HepG2 (cell line): ENCODE measurements at regions not wholly inside any gene's neighbourhood (a gene's known extent, or its start where the extent isn't known, plus 50 kb on each side); places are given as distances from the start of the nearest gene placed in this dataset.

Experiments
- ATAC-seq: fragments of 200-7000 bp; cut with Tn5 transposase; 3 replicates; pipeline ENCODE4 v1.9.1; 2020; ENCODE audit warnings: mild to moderate bottlenecking, moderate library complexity
- BruUV-seq: library from RNA; stranded (reverse); fragments of 400-500 nt; replicated peaks from 2 replicates; lab custom pipeline; 2021; lab: Mats Ljungman, UMichigan
- CTCF ChIA-PET: fragments of 300-600 bp; formaldehyde crosslinking; extraction: SDS; loops from one replicate; lab custom pipeline; 2021; ENCODE audit warnings: low total read pairs, inconsistent platforms, low intra/inter-chr PET ratio; lab: Yijun Ruan, JAX
- POLR2A ChIA-PET: fragments of 350-600 bp; sonication (Branson Sonifier 250); formaldehyde crosslinking; loops from one replicate; lab custom pipeline; 2020; ENCODE audit warnings: antibody characterized with exemption, inconsistent platforms; lab: Yijun Ruan, JAX
- DNase-seq: peaks from one replicate; pipeline ENCODE4 v3.0.0-alpha.2; 2015; ENCODE audit warnings: low spot score
- FAIRE-seq: peaks from 3 replicates; lab custom pipeline; 2011; peaks lifted over from hg19 to GRCh38; lab: Jason Lieb, UNC
- H2AFZ ChIP-seq: one replicate; pipeline ENCODE4 v1.6.1; 2011; ENCODE audit warnings: low read length, inconsistent platforms
- H3K27ac ChIP-seq: fragments of 300-600 bp; 3 replicates; pipeline ENCODE4 v1.8.0; 2011; ENCODE audit warnings: mixed run types, mild to moderate bottlenecking, mixed read lengths, low read length, inconsistent platforms; ENCODE audit not compliant: insufficient read depth; ENCODE audit errors: extremely low read length
- H3K27me3 ChIP-seq, 2 experiments: fragments of 200-600 bp in 1 of 2; 2 replicates in 1 of 2; 3 replicates in 1 of 2; pipeline versions ENCODE4 v1.6.0 to v1.8.0; 2011; ENCODE audit warnings: low read length in 2 of 2, mild to moderate bottlenecking in 2 of 2, moderate library complexity in 2 of 2, inconsistent platforms in 1 of 2; ENCODE audit not compliant: insufficient read depth in 2 of 2, control insufficient read depth in 1 of 2
- H3K36me3 ChIP-seq, 2 experiments: fragments of 200-600 bp in 1 of 2; replicated peaks in 1 of 2; 2 replicates in 1 of 2; 3 replicates in 1 of 2; pipeline versions ENCODE4 v1.5.1 to v1.8.0; 2011; ENCODE audit warnings: low read length in 2 of 2, inconsistent platforms in 1 of 2; ENCODE audit not compliant: insufficient read depth in 2 of 2, control insufficient read depth in 1 of 2
- H3K4me1 ChIP-seq: 2 replicates; pipeline ENCODE4 v1.5.1; 2012; ENCODE audit warnings: low read length, inconsistent platforms; ENCODE audit not compliant: insufficient read depth
- H3K4me2 ChIP-seq: 2 replicates; pipeline ENCODE4 v1.6.0; 2011; ENCODE audit warnings: low read depth, low read length, inconsistent platforms
- H3K4me3 ChIP-seq, 3 experiments: fragments of 200-600 bp in 1 of 3; sonication (generic), shearing (Covaris generic) in 1 of 3; replicated peaks in 1 of 3; 2 replicates each; pipeline ENCODE4 v1.5.1; 2011 to 2016; ENCODE audit warnings: low read length in 3 of 3, inconsistent platforms in 2 of 3, low read depth in 2 of 3, mild to moderate bottlenecking in 2 of 3, control low read depth in 1 of 3, mixed read lengths in 1 of 3; ENCODE audit not compliant: insufficient read depth in 1 of 3
- H3K79me2 ChIP-seq: one replicate; pipeline ENCODE4 v1.6.1; 2011; ENCODE audit warnings: low read length, inconsistent platforms; ENCODE audit not compliant: insufficient read depth
- H3K9ac ChIP-seq: 2 replicates; pipeline ENCODE4 v1.6.0; 2011; ENCODE audit warnings: mild to moderate bottlenecking, low read depth, low read length, inconsistent platforms; ENCODE audit not compliant: insufficient read depth
- H3K9me3 ChIP-seq: 2 replicates; pipeline ENCODE4 v1.5.1; 2012; ENCODE audit warnings: mild to moderate bottlenecking, low read length
- H4K20me1 ChIP-seq: 2 replicates; pipeline ENCODE4 v1.6.0; 2011; ENCODE audit warnings: inconsistent platforms, mild to moderate bottlenecking, low read length, moderate library complexity; ENCODE audit not compliant: insufficient read depth
- ETV5 ChIP-seq: IDR thresholded peaks from 2 replicates; pipeline ENCODE4 v1.6.1; 2018; ENCODE audit warnings: missing biosample characterization, missing genetic modification reagents, inconsistent platforms, borderline replicate concordance
- PHF21A ChIP-seq: sonication (generic); formaldehyde crosslinking; IDR thresholded peaks from 2 replicates; pipeline ENCODE4 v1.5.0; 2020; ENCODE audit warnings: mild to moderate bottlenecking, missing genetic modification reagents
- RNF219 ChIP-seq: sonication (generic); formaldehyde crosslinking; IDR thresholded peaks from 2 replicates; pipeline ENCODE4 v1.5.0; 2020; ENCODE audit warnings: mild to moderate bottlenecking, missing genetic modification reagents
- RXRB ChIP-seq: IDR thresholded peaks from 2 replicates; pipeline ENCODE4 v1.6.1; 2016; ENCODE audit warnings: borderline replicate concordance, missing genetic modification reagents, missing compliant biosample characterization
- SMARCE1 ChIP-seq: fragments of 450-650 bp; IDR thresholded peaks from 2 replicates; pipeline ENCODE4 v1.6.1; 2017; ENCODE audit warnings: borderline replicate concordance
- SP1 ChIP-seq, 2 experiments: fragments of 450-650 bp in 1 of 2; sonication (generic) in 1 of 2; formaldehyde crosslinking in 1 of 2; IDR thresholded peaks; 2 replicates each; pipeline versions ENCODE4 v1.4.0 to v1.6.1; 2016 to 2020; ENCODE audit warnings: missing genetic modification reagents in 1 of 2
- ZFP91 ChIP-seq: sonication (generic); formaldehyde crosslinking; IDR thresholded peaks from 2 replicates; pipeline ENCODE4 v1.9.0; 2022; ENCODE audit warnings: missing genetic modification reagents, mild to moderate bottlenecking, borderline replicate concordance
- ZMYM2 ChIP-seq: sonication (generic); formaldehyde crosslinking; IDR thresholded peaks from 2 replicates; pipeline ENCODE4 v1.8.0; 2022; ENCODE audit warnings: mild to moderate bottlenecking, missing genetic modification reagents
- ZNF12 ChIP-seq: sonication (generic); formaldehyde crosslinking; IDR thresholded peaks from 2 replicates; pipeline ENCODE4 v1.5.0; 2020; ENCODE audit warnings: missing genetic modification reagents
- ZNF788 ChIP-seq: sonication (generic); formaldehyde crosslinking; IDR thresholded peaks from 2 replicates; pipeline ENCODE4 v1.5.0; 2020; ENCODE audit warnings: mild to moderate bottlenecking, missing genetic modification reagents, borderline replicate concordance
- ZNF790 ChIP-seq: sonication (generic); formaldehyde crosslinking; IDR thresholded peaks from 2 replicates; pipeline ENCODE4 v1.8.0; 2022; ENCODE audit warnings: missing genetic modification reagents, mild to moderate bottlenecking, borderline replicate concordance
- ZZZ3 ChIP-seq: sonication (generic); formaldehyde crosslinking; IDR thresholded peaks from 2 replicates; pipeline ENCODE4 v1.4.0; 2020; ENCODE audit warnings: missing genetic modification reagents, mild to moderate bottlenecking, borderline replicate concordance
- WGBS: methylation state at CpG from one replicate; pipeline ENCODE4 v1.1.6; 2017; ENCODE audit warnings: low lambda C conversion rate; 5-methylcytosine and 5-hydroxymethylcytosine counted together
- in situ Hi-C: cut with HindIII; loops from 2 replicates; pipeline ENCODE4 v1.10.0; 2017; ENCODE audit warnings: low pct_unique_long_range_greater_than_20kb; ENCODE audit not compliant: extremely low pct_ligation_motif_present
- intact Hi-C: fragments of 100-400 bp; cut with micrococcal nuclease; formaldehyde crosslinking; loops from one replicate; pipeline ENCODE4 v1.10.0; 2022; ENCODE audit not compliant: unreplicated experiment
- TF ChIP-seq, protein P1 (sequence below): sonication (generic); formaldehyde crosslinking; IDR thresholded peaks from 2 replicates; pipeline ENCODE4 v1.9.0; 2021; ENCODE audit warnings: missing genetic modification reagents, borderline replicate concordance

DNA sequence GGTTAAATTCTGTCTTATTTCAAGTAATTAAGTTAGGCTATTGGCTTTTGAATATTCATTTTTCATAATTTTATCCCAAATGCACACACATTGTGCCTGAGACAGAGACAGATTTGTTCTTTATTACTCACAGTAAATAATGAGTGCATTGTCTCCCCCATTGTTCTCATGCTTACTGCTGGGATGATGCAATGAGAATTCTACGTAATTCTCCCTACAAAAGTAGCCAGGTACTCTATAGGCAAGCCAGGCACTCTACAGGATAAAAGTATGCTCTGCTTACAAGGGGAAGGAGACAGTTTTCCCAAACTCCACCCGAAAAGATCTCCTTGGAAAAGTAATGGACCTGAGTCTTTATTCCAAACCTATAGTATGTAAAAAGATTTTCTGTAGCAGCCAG is 1890.7 kb upstream of the PCDH10 start:
- Histone ChIP-seq H2AFZ (no peak overlapping the region), H3K79me2 (no peaks in the 10 kb centered on the region), H3K36me3 (no peaks in the 10 kb centered on the region), H3K4me3 (no peak overlapping the region), H3K27me3 (no peaks in the 10 kb centered on the region; a peak in 1 of 5 replicates), H4K20me1 (no peaks in the 10 kb centered on the region), H3K4me2 (no peak overlapping the region), H3K9me3 (no peaks in the 10 kb centered on the region), H3K4me1 (no peaks in the 10 kb centered on the region), H3K9ac (no peak overlapping the region), H3K27ac (no peak overlapping the region)
- DNase-seq, result no peak
- FAIRE-seq, result no peak
- CTCF ChIA-PET, result no interaction called here
- ATAC-seq, result no peak
- POLR2A ChIA-PET, result no interaction called here
- in situ Hi-C loops, result no loop called here
- BruUV-seq, result no TSS peak
- TF ChIP-seq RNF219, result no peak
- TF ChIP-seq, all 625 proteins: peak for 0
- WGBS, result 3% methylated on average over 2 of the region's 2 CpGs
- intact Hi-C loops, result no loop called here

GRCh38 chr4:131288441-131288840 is 1860.7 kb upstream of the PCDH10 start:
- in situ Hi-C loops, result no loop called here
- TF ChIP-seq SMARCE1, result no peak
- TF ChIP-seq ZFP91 (CRISPR knock-in tag), result no peak
- no peak for TF ChIP-seq RXRB (CRISPR knock-in tag)
- TF ChIP-seq, protein P1, sequence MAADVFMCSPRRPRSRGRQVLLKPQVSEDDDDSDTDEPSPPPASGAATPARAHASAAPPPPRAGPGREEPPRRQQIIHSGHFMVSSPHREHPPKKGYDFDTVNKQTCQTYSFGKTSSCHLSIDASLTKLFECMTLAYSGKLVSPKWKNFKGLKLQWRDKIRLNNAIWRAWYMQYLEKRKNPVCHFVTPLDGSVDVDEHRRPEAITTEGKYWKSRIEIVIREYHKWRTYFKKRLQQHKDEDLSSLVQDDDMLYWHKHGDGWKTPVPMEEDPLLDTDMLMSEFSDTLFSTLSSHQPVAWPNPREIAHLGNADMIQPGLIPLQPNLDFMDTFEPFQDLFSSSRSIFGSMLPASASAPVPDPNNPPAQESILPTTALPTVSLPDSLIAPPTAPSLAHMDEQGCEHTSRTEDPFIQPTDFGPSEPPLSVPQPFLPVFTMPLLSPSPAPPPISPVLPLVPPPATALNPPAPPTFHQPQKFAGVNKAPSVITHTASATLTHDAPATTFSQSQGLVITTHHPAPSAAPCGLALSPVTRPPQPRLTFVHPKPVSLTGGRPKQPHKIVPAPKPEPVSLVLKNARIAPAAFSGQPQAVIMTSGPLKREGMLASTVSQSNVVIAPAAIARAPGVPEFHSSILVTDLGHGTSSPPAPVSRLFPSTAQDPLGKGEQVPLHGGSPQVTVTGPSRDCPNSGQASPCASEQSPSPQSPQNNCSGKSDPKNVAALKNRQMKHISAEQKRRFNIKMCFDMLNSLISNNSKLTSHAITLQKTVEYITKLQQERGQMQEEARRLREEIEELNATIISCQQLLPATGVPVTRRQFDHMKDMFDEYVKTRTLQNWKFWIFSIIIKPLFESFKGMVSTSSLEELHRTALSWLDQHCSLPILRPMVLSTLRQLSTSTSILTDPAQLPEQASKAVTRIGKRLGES, result no peak
- no peak for TF ChIP-seq PHF21A (CRISPR knock-in tag)
- no peak for TF ChIP-seq ZZZ3 (CRISPR knock-in tag)
- no peak for TF ChIP-seq ZNF12
- no peak for TF ChIP-seq SP1 (IDR thresholded peaks at IDR 0.05)
- TF ChIP-seq SP1 (CRISPR knock-in tag; IDR thresholded peaks at IDR 0.05), result no peak
- TF ChIP-seq ZNF788, result no peak
- no peak for TF ChIP-seq ETV5 (CRISPR knock-in tag)
- no peak for TF ChIP-seq ZNF790 (CRISPR knock-in tag)
- TF ChIP-seq ZMYM2 (CRISPR knock-in tag), result no peak

More at GRCh38 chr4:131288441-131288840, 1860.7 kb upstream of the PCDH10 start:
- Histone ChIP-seq H3K27ac (no peak overlapping the region), H4K20me1 (no peaks in the 10 kb centered on the region), H3K4me1 (no peaks in the 10 kb centered on the region), H3K27me3 (no peaks in the 10 kb centered on the region), H3K79me2 (no peaks in the 10 kb centered on the region), H3K4me2 (no peak overlapping the region), H3K4me3 (no peak overlapping the region), H3K36me3 (no peaks in the 10 kb centered on the region), H2AFZ (no peak overlapping the region), H3K9ac (no peak overlapping the region), H3K9me3 (peaks cover 32% of the 10 kb centered on the region)
- ATAC-seq, result no peak
- intact Hi-C loops, result no loop called here
- POLR2A ChIA-PET, result no interaction called here
- no peak for FAIRE-seq
- CTCF ChIA-PET, result no interaction called here
- DNase-seq, result no peak
- no TSS peak for BruUV-seq
